IMR-90 (cell line): ENCODE measurements at regions not wholly inside any gene's neighbourhood (a gene's known extent, or its start where the extent isn't known, plus 50 kb on each side); places are given as distances from the start of the nearest gene placed in this dataset.

Experiments
- ATAC-seq: fragments of 200-7000 bp; cut with Tn5 transposase; 2 replicates; pipeline ENCODE4 v1.9.1; 2020; ENCODE audit warnings: low read depth, mild to moderate bottlenecking, moderate library complexity
- BruUV-seq: library from RNA; stranded (reverse); fragments of 400-500 nt; replicated peaks from 2 replicates; lab custom pipeline; 2021; lab: Mats Ljungman, UMichigan
- CTCF ChIA-PET: fragments of 300-600 bp; formaldehyde crosslinking; extraction: SDS; loops from one replicate; lab custom pipeline; 2021; ENCODE audit warnings: antibody characterized with exemption; lab: Yijun Ruan, JAX
- POLR2A ChIA-PET: fragments of 300-600 bp; sonication (Branson Sonifier 250); formaldehyde crosslinking; loops from one replicate; lab custom pipeline; 2022; ENCODE audit warnings: antibody characterized with exemption; ENCODE audit not compliant: unreplicated experiment; lab: Charles Lee
- DNase-seq: peaks from one replicate; pipeline ENCODE4 v3.0.0; 2013
- H2AFZ ChIP-seq: replicated peaks from 2 replicates; pipeline ENCODE3; 2013; ENCODE audit warnings: low read length, mild to moderate bottlenecking; ENCODE audit not compliant: poor library complexity
- H2AK5ac ChIP-seq: 2 replicates; pipeline ENCODE4 v1.6.1; 2013; ENCODE audit warnings: low read depth, low read length, inconsistent platforms
- H2AK9ac ChIP-seq: replicated peaks from 2 replicates; pipeline ENCODE3; 2013; ENCODE audit warnings: mild to moderate bottlenecking, low read depth, low read length, moderate library complexity; ENCODE audit not compliant: poor library complexity
- H2BK120ac ChIP-seq: 2 replicates; pipeline ENCODE4 v1.6.1; 2013; ENCODE audit warnings: low read depth, low read length, inconsistent platforms
- H2BK15ac ChIP-seq: 3 replicates; pipeline ENCODE4 v1.6.1; 2013; ENCODE audit warnings: low read depth, low read length, inconsistent platforms
- H2BK20ac ChIP-seq: 2 replicates; pipeline ENCODE4 v1.6.1; 2013; ENCODE audit warnings: low read depth, mild to moderate bottlenecking, inconsistent platforms, low read length, moderate library complexity
- H2BK5ac ChIP-seq: 2 replicates; pipeline ENCODE4 v1.6.1; 2013; ENCODE audit warnings: mild to moderate bottlenecking, low read depth, low read length, inconsistent platforms; ENCODE audit not compliant: poor library complexity, severe bottlenecking
- H3K14ac ChIP-seq: replicated peaks from 2 replicates; pipeline ENCODE4 v1.6.1; 2013; ENCODE audit warnings: low read depth, low read length, inconsistent platforms
- H3K18ac ChIP-seq: 2 replicates; pipeline ENCODE4 v1.6.1; 2013; ENCODE audit warnings: low read depth, low read length, control low read depth
- H3K23ac ChIP-seq: 2 replicates; pipeline ENCODE4 v1.6.1; 2013; ENCODE audit warnings: low read depth, low read length, inconsistent platforms
- H3K27ac ChIP-seq: 2 replicates; pipeline ENCODE4 v1.5.1; 2013; ENCODE audit warnings: mild to moderate bottlenecking, control low read depth, low read length; ENCODE audit not compliant: insufficient read depth
- H3K27me3 ChIP-seq: 2 replicates; pipeline ENCODE4 v1.6.1; 2013; ENCODE audit warnings: low read length; ENCODE audit not compliant: control insufficient read depth, insufficient read depth
- H3K36me3 ChIP-seq: 2 replicates; pipeline ENCODE4 v1.6.1; 2013; ENCODE audit warnings: low read length, mixed read lengths; ENCODE audit not compliant: control insufficient read depth, insufficient read depth
- H3K4ac ChIP-seq: 2 replicates; pipeline ENCODE4 v1.6.1; 2013; ENCODE audit warnings: low read depth, low read length, inconsistent platforms
- H3K4me1 ChIP-seq: 2 replicates; pipeline ENCODE4 v1.6.1; 2013; ENCODE audit warnings: low read length, mixed read lengths; ENCODE audit not compliant: control insufficient read depth, insufficient read depth
- H3K4me2 ChIP-seq: 2 replicates; pipeline ENCODE4 v1.6.1; 2013; ENCODE audit warnings: low read depth, mild to moderate bottlenecking, control low read depth, low read length, moderate library complexity
- H3K4me3 ChIP-seq: 2 replicates; pipeline ENCODE4 v1.5.1; 2013; ENCODE audit warnings: low read depth, mild to moderate bottlenecking, control low read depth, low read length, moderate library complexity; ENCODE audit not compliant: insufficient read depth
- H3K56ac ChIP-seq: 2 replicates; pipeline ENCODE4 v1.6.1; 2013; ENCODE audit warnings: low read length, inconsistent platforms; ENCODE audit not compliant: insufficient read depth; ENCODE audit errors: extremely low read depth
- H3K79me1 ChIP-seq, 2 experiments: 2 replicates each; pipeline ENCODE4 v1.6.1; 2013; ENCODE audit warnings: low read length in 2 of 2, inconsistent platforms in 1 of 2, low read depth in 1 of 2
- H3K9ac ChIP-seq: 2 replicates; pipeline ENCODE4 v1.6.1; 2013; ENCODE audit warnings: low read depth, low read length, control low read depth
- H3K9me1 ChIP-seq: 2 replicates; pipeline ENCODE4 v1.6.1; 2013; ENCODE audit warnings: low read length, inconsistent platforms; ENCODE audit not compliant: insufficient read depth
- H3K9me3 ChIP-seq: 2 replicates; pipeline ENCODE4 v1.6.1; 2013; ENCODE audit warnings: low read length; ENCODE audit not compliant: control insufficient read depth, insufficient read depth
- H4K20me1 ChIP-seq: 2 replicates; pipeline ENCODE4 v1.6.1; 2013; ENCODE audit warnings: low read length, inconsistent platforms; ENCODE audit not compliant: insufficient read depth
- H4K5ac ChIP-seq: 2 replicates; pipeline ENCODE4 v1.6.1; 2013; ENCODE audit warnings: mild to moderate bottlenecking, low read depth, low read length, control low read depth
- H4K8ac ChIP-seq, 2 experiments: 2 replicates each; pipeline ENCODE4 v1.6.1; 2013; ENCODE audit warnings: low read depth in 2 of 2, low read length in 2 of 2, control low read depth in 1 of 2, inconsistent platforms in 1 of 2
- H4K91ac ChIP-seq: 2 replicates; pipeline ENCODE4 v1.6.1; 2013; ENCODE audit warnings: low read depth, low read length, inconsistent platforms; ENCODE audit not compliant: insufficient read depth
- CEBPB ChIP-seq: IDR thresholded peaks from 2 replicates; pipeline ENCODE4 v1.6.1; 2012; ENCODE audit warnings: low read depth, low read length, improper control_type of control experiment
- CHD1 ChIP-seq: IDR thresholded peaks from 2 replicates; pipeline ENCODE4 v1.6.1; 2012; ENCODE audit warnings: low read depth, low read length, improper control_type of control experiment
- CTCF ChIP-seq: conservative IDR thresholded peaks from 2 replicates; pipeline ENCODE4 v1.5.1; 2012; ENCODE audit warnings: mild to moderate bottlenecking, low read depth, low read length, improper control_type of control experiment
- ELK1 ChIP-seq: fragments of 150-350 bp; IDR thresholded peaks from 2 replicates; pipeline ENCODE4 v1.6.1; 2016; ENCODE audit warnings: low read depth, mild to moderate bottlenecking, low read length, moderate library complexity, borderline replicate concordance
- FOS ChIP-seq: fragments of 150-350 bp; IDR thresholded peaks from 2 replicates; pipeline ENCODE4 v1.6.1; 2016; ENCODE audit warnings: low read depth, low read length
- MAFK ChIP-seq: IDR thresholded peaks from 2 replicates; pipeline ENCODE4 v1.6.1; 2012; ENCODE audit warnings: low read depth, low read length, improper control_type of control experiment
- MAZ ChIP-seq: IDR thresholded peaks from 2 replicates; pipeline ENCODE4 v1.6.1; 2012; ENCODE audit warnings: low read depth, mild to moderate bottlenecking, low read length, improper control_type of control experiment, moderate library complexity, borderline replicate concordance
- RAD21 ChIP-seq: IDR thresholded peaks from 2 replicates; pipeline ENCODE4 v1.6.1; 2012; ENCODE audit warnings: low read length, improper control_type of control experiment
- RFX5 ChIP-seq: IDR thresholded peaks from 2 replicates; pipeline ENCODE4 v1.8.0; 2012; ENCODE audit warnings: low read depth, mild to moderate bottlenecking, low read length, moderate library complexity
- SMC3 ChIP-seq: fragments of 150-350 bp; IDR thresholded peaks from 2 replicates; pipeline ENCODE4 v1.6.1; 2016; ENCODE audit warnings: low read depth, mild to moderate bottlenecking, antibody characterized with exemption, low read length, moderate library complexity
- WGBS, 2 experiments: methylation state at CpG; one replicate each; pipeline versions ENCODE4 v1.1.5 to v1.1.7; 2013; ENCODE audit warnings: missing lambda C conversion rate in 2 of 2; ENCODE audit not compliant: insufficient read length in 1 of 2; ENCODE audit errors: extremely low coverage in 2 of 2; 5-methylcytosine and 5-hydroxymethylcytosine counted together
- dilution Hi-C: fragments of 300-500 bp; cut with HindIII; formaldehyde crosslinking; loops from one replicate; pipeline ENCODE4 v1.14.3; 2018; ENCODE audit warnings: low sequenced_read_pairs; ENCODE audit not compliant: unreplicated experiment
- in situ Hi-C: fragments of 300-500 bp; cut with MboI; formaldehyde crosslinking; loops from 3 replicates; pipeline ENCODE4 v1.14.3; 2019; ENCODE audit warnings: low sequenced_read_pairs, inconsistent platforms, mixed read lengths
- intact Hi-C: fragments of 100-400 bp; cut with micrococcal nuclease; formaldehyde crosslinking; loops from 2 replicates; pipeline ENCODE4 v1.10.0; 2022

- Histone ChIP-seq H4K5ac (no peak overlapping the region), H3K14ac (no peak overlapping the region), H3K18ac (no peak overlapping the region), H3K4me1 (no peaks in the 10 kb centered on the region; the same call in 1 of the 2 replicates), H3K4ac (no peak overlapping the region), H3K27ac (no peak overlapping the region), H2BK120ac (no peak overlapping the region), H4K20me1 (no peaks in the 10 kb centered on the region), H4K91ac (no peak overlapping the region), H3K4me3 (no peak overlapping the region), H3K56ac (no peak overlapping the region), H2AFZ (no peak overlapping the region), H3K4me2 (no peak overlapping the region), H2BK5ac (no peak overlapping the region), H3K23ac (no peak overlapping the region), H3K79me1 (no peaks in the 10 kb centered on the region), H3K9me1 (no peaks in the 10 kb centered on the region), H3K27me3 (no peaks in the 10 kb centered on the region), H3K9ac (no peak overlapping the region), H2BK20ac (no peak overlapping the region), H3K36me3 (no peaks in the 10 kb centered on the region), H2AK9ac (no peak overlapping the region), H3K9me3 (no peaks in the 10 kb centered on the region; the same call in 1 of the 2 replicates), H2BK15ac (no peak overlapping the region), H4K8ac (no peak overlapping the region), H2AK5ac (no peak overlapping the region)
- WGBS, 2 experiments, result no CpG with 5 or more reads among the region's 2 CpGs
- CTCF ChIA-PET, result no interaction called here
- dilution Hi-C loops (no loop called here), in situ Hi-C loops (no loop called here), intact Hi-C loops (no loop called here)
- ATAC-seq (no peak), DNase-seq (no peak)
- BruUV-seq, result no TSS peak
- no peak for TF ChIP-seq CTCF
- no peak for TF ChIP-seq RAD21
- TF ChIP-seq CHD1, result no peak
- TF ChIP-seq RFX5, result no peak
- no peak for TF ChIP-seq FOS
- TF ChIP-seq SMC3, result no peak
- no peak for TF ChIP-seq MAZ
- no peak for TF ChIP-seq CEBPB
- no peak for TF ChIP-seq ELK1
- no peak for TF ChIP-seq MAFK
- POLR2A ChIA-PET, result no interaction called here
Observed at GRCh38 chr11:103744496-103745153, 291.8 kb upstream of the DDI1 start.
